ENCODE measurements at regions not wholly inside any gene's neighbourhood (a gene's known extent, or its start where the extent isn't known, plus 50 kb on each side); places are given as distances from the start of the nearest gene placed in this dataset.

GRCh38 chr1:22376546-22376945, 75.1 kb upstream of the ZBTB40 start:
- DNase-seq (ENCODE audit: low spot score) = no peak

- no peak for DNase-seq (ENCODE audit: low spot score)
These were observed 74.7 kb upstream of the ZBTB40 start for GRCh38 chr1:22376976-22377375.

GRCh38 chr1:22379566-22379965, 72.1 kb upstream of the ZBTB40 start:
- no peak for DNase-seq (ENCODE audit: low spot score)

GRCh38 chr1:22380024-22380785, 71.4 kb upstream of the ZBTB40 start:
- DNase-seq (ENCODE audit: low spot score) = no peak

- no peak for DNase-seq (ENCODE audit: low spot score)
These were observed 67.9 kb upstream of the ZBTB40 start for GRCh38 chr1:22383526-22384294.

DNA sequence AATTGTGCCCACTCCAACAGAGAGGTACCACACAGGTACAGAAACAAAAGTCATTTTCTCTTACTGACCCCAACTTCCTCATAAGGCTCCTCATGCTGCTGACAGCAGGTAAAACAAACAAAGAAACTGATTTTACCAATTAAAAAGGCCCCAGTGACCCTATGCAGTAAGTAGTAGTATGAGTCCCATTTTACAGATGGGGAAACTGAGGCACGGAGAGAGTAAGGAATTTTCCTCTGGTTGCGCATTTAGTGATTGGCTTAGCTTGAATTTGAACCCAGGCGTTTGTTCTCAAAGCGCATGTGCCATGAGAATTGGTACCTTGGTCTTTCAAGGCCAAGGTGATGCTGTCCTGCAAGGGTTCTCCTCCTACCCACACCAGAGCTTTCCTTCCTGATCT, 66.1 kb upstream of the ZBTB40 start:
- DNase-seq (ENCODE audit: low spot score) = no peak

DNA sequence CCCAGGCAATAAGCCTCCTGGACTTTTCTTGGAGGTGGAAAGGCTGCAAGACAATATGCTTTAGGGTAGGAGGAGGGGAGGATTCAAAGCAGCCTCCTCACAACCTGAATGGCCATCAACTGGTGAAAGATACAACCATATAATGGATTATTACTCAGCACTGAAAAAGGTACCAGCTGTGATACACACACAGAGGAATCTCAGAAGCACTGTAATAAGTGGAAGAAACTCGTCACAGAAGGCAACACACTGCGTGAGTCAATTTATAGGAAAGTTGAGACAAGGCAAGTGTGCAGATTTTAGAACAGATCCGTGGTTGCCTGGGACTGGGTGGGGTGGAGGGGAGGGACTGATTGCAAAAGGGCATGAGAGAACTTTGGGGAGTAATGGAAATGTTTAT, 64.9 kb upstream of the ZBTB40 start:
- no peak for DNase-seq (ENCODE audit: low spot score)

GRCh38 chr1:22387919-22388580, 63.6 kb upstream of the ZBTB40 start:
- DNase-seq (ENCODE audit: low spot score) = no peak

GRCh38 chr1:22388671-22389450, 62.8 kb upstream of the ZBTB40 start:
- DNase-seq (ENCODE audit: low spot score) = no peak

DNA sequence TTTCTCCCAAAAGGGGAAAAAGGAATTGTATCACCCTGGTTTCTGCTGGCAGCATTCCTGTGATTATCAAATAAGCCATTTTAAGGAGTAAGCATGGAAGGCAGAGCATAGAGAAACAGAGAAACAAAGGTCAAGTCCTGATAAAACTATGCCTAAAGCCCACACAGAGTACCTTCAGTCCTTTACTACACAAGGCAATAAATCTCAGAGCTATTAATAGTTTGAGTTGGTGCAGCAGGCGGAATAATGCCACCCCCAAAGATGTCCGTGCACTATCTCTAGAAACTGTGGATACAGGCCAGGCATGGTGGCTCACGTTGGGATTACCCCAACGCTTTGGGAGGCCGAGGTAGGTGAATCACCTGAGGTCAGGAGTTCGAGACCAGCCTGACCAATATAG, 58.1 kb upstream of the ZBTB40 start:
- DNase-seq (ENCODE audit: low spot score) = no peak

- no peak for DNase-seq (ENCODE audit: low spot score)
These were observed 52.8 kb upstream of the ZBTB40 start for GRCh38 chr1:22398656-22399420.

GRCh38 chr1:22399421-22400091, 52.1 kb upstream of the ZBTB40 start:
- DNase-seq (ENCODE audit: low spot score) = no peak
